ENCODE measurements at regions not wholly inside any gene's neighbourhood (a gene's known extent, or its start where the extent isn't known, plus 50 kb on each side); places are given as distances from the start of the nearest gene placed in this dataset.

DNA sequence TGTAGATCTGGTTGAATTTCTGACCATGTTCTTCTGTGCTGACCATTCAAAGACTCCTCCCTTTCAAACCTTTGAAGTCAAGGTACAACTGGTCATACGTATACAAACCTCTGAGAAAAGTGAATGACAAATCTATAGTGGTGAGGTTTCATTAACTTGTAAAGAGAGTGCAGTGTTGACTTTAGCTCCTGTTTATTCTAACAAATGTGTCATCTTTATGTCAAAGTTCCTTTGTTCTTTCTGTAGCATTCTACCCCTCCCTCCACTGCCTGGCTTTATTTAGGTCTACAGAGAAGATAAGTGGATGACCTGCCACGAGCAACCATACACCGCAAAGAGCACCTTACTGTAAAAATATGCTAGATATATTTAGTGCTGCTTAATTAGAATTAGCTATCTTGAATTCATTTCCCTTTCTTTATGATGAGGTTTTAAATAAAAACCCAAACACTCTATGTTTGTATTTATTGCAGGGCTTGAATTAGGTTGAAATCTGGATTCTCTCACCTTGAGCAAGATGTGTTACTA lies 520.0 kb upstream of the CDH11 start:
- TF ChIP-seq, protein P1, sequence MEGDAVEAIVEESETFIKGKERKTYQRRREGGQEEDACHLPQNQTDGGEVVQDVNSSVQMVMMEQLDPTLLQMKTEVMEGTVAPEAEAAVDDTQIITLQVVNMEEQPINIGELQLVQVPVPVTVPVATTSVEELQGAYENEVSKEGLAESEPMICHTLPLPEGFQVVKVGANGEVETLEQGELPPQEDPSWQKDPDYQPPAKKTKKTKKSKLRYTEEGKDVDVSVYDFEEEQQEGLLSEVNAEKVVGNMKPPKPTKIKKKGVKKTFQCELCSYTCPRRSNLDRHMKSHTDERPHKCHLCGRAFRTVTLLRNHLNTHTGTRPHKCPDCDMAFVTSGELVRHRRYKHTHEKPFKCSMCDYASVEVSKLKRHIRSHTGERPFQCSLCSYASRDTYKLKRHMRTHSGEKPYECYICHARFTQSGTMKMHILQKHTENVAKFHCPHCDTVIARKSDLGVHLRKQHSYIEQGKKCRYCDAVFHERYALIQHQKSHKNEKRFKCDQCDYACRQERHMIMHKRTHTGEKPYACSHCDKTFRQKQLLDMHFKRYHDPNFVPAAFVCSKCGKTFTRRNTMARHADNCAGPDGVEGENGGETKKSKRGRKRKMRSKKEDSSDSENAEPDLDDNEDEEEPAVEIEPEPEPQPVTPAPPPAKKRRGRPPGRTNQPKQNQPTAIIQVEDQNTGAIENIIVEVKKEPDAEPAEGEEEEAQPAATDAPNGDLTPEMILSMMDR (IDR thresholded peaks at IDR 0.05; ENCODE audit: poor library complexity), result no peak
- TF ChIP-seq EZH2 (IDR thresholded peaks at IDR 0.05; ENCODE audit: borderline replicate concordance), result no peak
